ENCODE measurements at regions not wholly inside any gene's neighbourhood (a gene's known extent, or its start where the extent isn't known, plus 50 kb on each side); places are given as distances from the start of the nearest gene placed in this dataset.

- intact Hi-C loops (cut with micrococcal nuclease) = no loop called here
- POLR2A ChIA-PET (ENCODE audit: unreplicated experiment) = no interaction called here
- Histone ChIP-seq H3K79me2 (ENCODE audit: low read length) (no peaks in the 10 kb centered on the region), H3K4me1 (ENCODE audit: insufficient read depth, low read length) (no peaks in the 10 kb centered on the region), H3K9me2 (replicated peaks; ENCODE audit: low read length) (no peaks in the 10 kb centered on the region), H3K36me3 (ENCODE audit: low read depth, low read length) (no peaks in the 10 kb centered on the region), H3K9me3 (ENCODE audit: low read length) (no peaks in the 10 kb centered on the region), H3F3A (ENCODE audit: low read length, unreplicated experiment) (no peaks in the 10 kb centered on the region), H3K9ac (ENCODE audit: low read length) (no peak overlapping the region), H4K20me1 (ENCODE audit: low read length) (no peaks in the 10 kb centered on the region), H3K4me2 (ENCODE audit: low read length) (no peak overlapping the region), H3K27ac (ENCODE audit: low read length) (no peak overlapping the region), H3K27me3 (ENCODE audit: low read length) (no peaks in the 10 kb centered on the region), H2AFZ (ENCODE audit: low read length) (no peak overlapping the region), H3K4me3 (ENCODE audit: low read length) (no peak overlapping the region)
- TF ChIP-seq EZH2 (IDR thresholded peaks at IDR 0.05; ENCODE audit: low read length, unreplicated experiment) (no peak), CTCF (conservative IDR thresholded peaks at IDR 0.05; ENCODE audit: low read depth, low read length) (no peak), EZH2phosphoT487 (IDR thresholded peaks at IDR 0.05; ENCODE audit: borderline replicate concordance, low read length) (no peak)
- CTCF ChIA-PET = no interaction called here
- ATAC-seq (no peak), DNase-seq (no peak)
- no TSS peak for BruUV-seq (replicated peaks)
These were observed 1144.1 kb downstream of the LRFN5 start for GRCh38 chr14:42750771-42751170.

GRCh38 chr14:42742084-42742483, 1135.4 kb downstream of the LRFN5 start:
- ChIA-PET CTCF (no interaction called here), POLR2A (ENCODE audit: unreplicated experiment) (no interaction called here)
- Histone ChIP-seq H4K20me1 (ENCODE audit: low read length) (no peaks in the 10 kb centered on the region), H3K27ac (ENCODE audit: low read length) (no peak overlapping the region), H3K27me3 (ENCODE audit: low read length) (no peaks in the 10 kb centered on the region), H3K36me3 (ENCODE audit: low read depth, low read length) (no peaks in the 10 kb centered on the region), H2AFZ (ENCODE audit: low read length) (no peak overlapping the region), H3K9me3 (ENCODE audit: low read length) (no peaks in the 10 kb centered on the region), H3K4me1 (ENCODE audit: insufficient read depth, low read length) (no peaks in the 10 kb centered on the region), H3K9me2 (replicated peaks; ENCODE audit: low read length) (no peaks in the 10 kb centered on the region), H3K9ac (ENCODE audit: low read length) (no peak overlapping the region), H3F3A (ENCODE audit: low read length, unreplicated experiment) (no peaks in the 10 kb centered on the region), H3K79me2 (ENCODE audit: low read length) (no peaks in the 10 kb centered on the region), H3K4me3 (ENCODE audit: low read length) (no peak overlapping the region), H3K4me2 (ENCODE audit: low read length) (no peak overlapping the region)
- BruUV-seq (replicated peaks) = no TSS peak
- ATAC-seq (no peak), DNase-seq (no peak)
- intact Hi-C loops (cut with micrococcal nuclease) = no loop called here
- no peak for TF ChIP-seq EZH2 (IDR thresholded peaks at IDR 0.05; ENCODE audit: low read length, unreplicated experiment)
- TF ChIP-seq CTCF (conservative IDR thresholded peaks at IDR 0.05; ENCODE audit: low read depth, low read length) = no peak
- TF ChIP-seq EZH2phosphoT487 (IDR thresholded peaks at IDR 0.05; ENCODE audit: borderline replicate concordance, low read length) = no peak

- ATAC-seq = no peak
- POLR2A ChIA-PET (ENCODE audit: unreplicated experiment) = no interaction called here
These were observed 1129.7 kb downstream of the LRFN5 start for GRCh38 chr14:42736408-42736807.

More at GRCh38 chr14:42736408-42736807, 1129.7 kb downstream of the LRFN5 start:
- DNase-seq = no peak
- Histone ChIP-seq H2AFZ (ENCODE audit: low read length) (no peak overlapping the region), H3K36me3 (ENCODE audit: low read depth, low read length) (no peaks in the 10 kb centered on the region), H3K4me1 (ENCODE audit: insufficient read depth, low read length) (no peaks in the 10 kb centered on the region), H3K9me2 (replicated peaks; ENCODE audit: low read length) (no peaks in the 10 kb centered on the region), H3K4me3 (ENCODE audit: low read length) (no peak overlapping the region), H4K20me1 (ENCODE audit: low read length) (no peaks in the 10 kb centered on the region), H3K4me2 (ENCODE audit: low read length) (no peak overlapping the region), H3K9me3 (ENCODE audit: low read length) (no peaks in the 10 kb centered on the region), H3F3A (ENCODE audit: low read length, unreplicated experiment) (no peaks in the 10 kb centered on the region), H3K27ac (ENCODE audit: low read length) (no peak overlapping the region), H3K27me3 (ENCODE audit: low read length) (no peaks in the 10 kb centered on the region), H3K9ac (ENCODE audit: low read length) (no peak overlapping the region), H3K79me2 (ENCODE audit: low read length) (no peaks in the 10 kb centered on the region)
- intact Hi-C loops (cut with micrococcal nuclease) = no loop called here
- no peak for TF ChIP-seq CTCF (conservative IDR thresholded peaks at IDR 0.05; ENCODE audit: low read depth, low read length)
- TF ChIP-seq EZH2 (IDR thresholded peaks at IDR 0.05; ENCODE audit: low read length, unreplicated experiment) = no peak
- TF ChIP-seq EZH2phosphoT487 (IDR thresholded peaks at IDR 0.05; ENCODE audit: borderline replicate concordance, low read length) = no peak
- BruUV-seq (replicated peaks) = no TSS peak
- CTCF ChIA-PET = no interaction called here

Data from PC-3 (cell line).